Karpas-422 (cell line): ENCODE measurements at regions not wholly inside any gene's neighbourhood (a gene's known extent, or its start where the extent isn't known, plus 50 kb on each side); places are given as distances from the start of the nearest gene placed in this dataset.

ENCODE experiments used
- DNase-seq: peaks from one replicate; pipeline ENCODE4 v3.0.0-alpha.2; 2015
- H2AFZ ChIP-seq: fragments of 200-600 bp; sonication (generic); 2 replicates; pipeline ENCODE4 v1.6.1; 2014; ENCODE audit warnings: antibody characterized with exemption, low read length, mixed read lengths
- H3K27ac ChIP-seq: fragments of 200-600 bp; sonication (generic); 2 replicates; pipeline ENCODE4 v1.5.1; 2014; ENCODE audit warnings: mild to moderate bottlenecking, low read length, moderate library complexity
- H3K27me3 ChIP-seq: fragments of 200-600 bp; sonication (generic); 2 replicates; pipeline ENCODE4 v1.6.1; 2014; ENCODE audit warnings: low read length, mixed read lengths
- H3K36me3 ChIP-seq: fragments of 200-600 bp; sonication (generic); 2 replicates; pipeline ENCODE4 v1.6.1; 2014; ENCODE audit warnings: low read length, mixed read lengths; ENCODE audit not compliant: insufficient read depth
- H3K4me1 ChIP-seq: fragments of 200-600 bp; sonication (generic); 2 replicates; pipeline ENCODE4 v1.6.1; 2014; ENCODE audit warnings: mild to moderate bottlenecking, low read length, mixed read lengths
- H3K4me2 ChIP-seq: fragments of 200-600 bp; sonication (generic); 2 replicates; pipeline ENCODE4 v1.6.1; 2014; ENCODE audit warnings: low read length, low read depth, mild to moderate bottlenecking; ENCODE audit not compliant: poor library complexity, severe bottlenecking
- H3K4me3 ChIP-seq: fragments of 200-600 bp; sonication (generic); 2 replicates; pipeline ENCODE4 v1.5.1; 2014; ENCODE audit warnings: mild to moderate bottlenecking, antibody characterized with exemption, low read length, mixed read lengths
- H3K79me2 ChIP-seq: fragments of 200-600 bp; sonication (generic); 2 replicates; pipeline ENCODE4 v1.6.1; 2014; ENCODE audit warnings: mild to moderate bottlenecking, low read length, mixed read lengths
- H3K9ac ChIP-seq: fragments of 200-600 bp; sonication (generic); 2 replicates; pipeline ENCODE4 v1.6.0; 2014; ENCODE audit warnings: low read length
- H3K9me2 ChIP-seq: fragments of 200-600 bp; sonication (generic), shearing (Covaris generic); replicated peaks from 2 replicates; pipeline ENCODE4 v1.6.0; 2014; ENCODE audit warnings: mild to moderate bottlenecking, low read length, moderate library complexity; ENCODE audit not compliant: insufficient read depth
- H3K9me3 ChIP-seq: fragments of 300-700, 200-600 bp; sonication (generic); 2 replicates; pipeline ENCODE4 v1.6.1; 2014; ENCODE audit warnings: low read length, mixed read lengths
- H4K20me1 ChIP-seq: fragments of 200-600 bp; sonication (generic); 2 replicates; pipeline ENCODE4 v1.6.1; 2014; ENCODE audit warnings: mild to moderate bottlenecking, antibody characterized with exemption, low read length, low read depth; ENCODE audit not compliant: insufficient read depth

GRCh38 chr9:28583832-28584231, 1010.6 kb upstream of the C9orf72 start:
- no peaks in the 10 kb centered on the region for H3K79me2 ChIP-seq
- no peak overlapping the region for H3K27ac ChIP-seq
- H3K4me2 ChIP-seq = no peak overlapping the region
- no peak for DNase-seq
- no peaks in the 10 kb centered on the region for H3K9me2 ChIP-seq
- H4K20me1 ChIP-seq = no peaks in the 10 kb centered on the region
- H3K4me1 ChIP-seq = no peaks in the 10 kb centered on the region
- H3K27me3 ChIP-seq = no peaks in the 10 kb centered on the region
- no peaks in the 10 kb centered on the region for H3K36me3 ChIP-seq
- no peak overlapping the region for H2AFZ ChIP-seq
- no peak overlapping the region for H3K9ac ChIP-seq
- H3K4me3 ChIP-seq = no peak overlapping the region
- peaks cover 44% of the 10 kb centered on the region for H3K9me3 ChIP-seq

- H3K36me3 ChIP-seq = no peaks in the 10 kb centered on the region
- H2AFZ ChIP-seq = no peak overlapping the region
- no peaks in the 10 kb centered on the region for H4K20me1 ChIP-seq
- no peak overlapping the region for H3K4me3 ChIP-seq
- H3K79me2 ChIP-seq = no peaks in the 10 kb centered on the region
- no peak overlapping the region for H3K4me2 ChIP-seq
- H3K9ac ChIP-seq = no peak overlapping the region
- no peaks in the 10 kb centered on the region for H3K27me3 ChIP-seq
- DNase-seq = no peak
- peaks cover 44% of the 10 kb centered on the region for H3K9me3 ChIP-seq
- H3K27ac ChIP-seq = no peak overlapping the region
- no peaks in the 10 kb centered on the region for H3K4me1 ChIP-seq
- H3K9me2 ChIP-seq = no peaks in the 10 kb centered on the region
Measured at GRCh38 chr9:28584542-28584941, 1011.3 kb upstream of the C9orf72 start.

- no peaks in the 10 kb centered on the region for H3K4me1 ChIP-seq
- H3K9ac ChIP-seq = no peak overlapping the region
- H3K27me3 ChIP-seq = no peaks in the 10 kb centered on the region
- DNase-seq = no peak
- no peaks in the 10 kb centered on the region for H3K36me3 ChIP-seq
- no peaks in the 10 kb centered on the region for H3K79me2 ChIP-seq
- H4K20me1 ChIP-seq = no peaks in the 10 kb centered on the region
- H3K9me3 ChIP-seq = peaks cover 42% of the 10 kb centered on the region
- no peaks in the 10 kb centered on the region for H3K9me2 ChIP-seq
- H3K4me3 ChIP-seq = no peak overlapping the region
- no peak overlapping the region for H2AFZ ChIP-seq
- no peak overlapping the region for H3K4me2 ChIP-seq
- H3K27ac ChIP-seq = no peak overlapping the region
Measured at GRCh38 chr9:28587052-28587451, 1013.8 kb upstream of the C9orf72 start.

GRCh38 chr9:28598408-28598807, 1025.1 kb upstream of the C9orf72 start:
- no peak for DNase-seq
- Histone ChIP-seq H3K79me2 (no peaks in the 10 kb centered on the region), H2AFZ (no peak overlapping the region), H3K27ac (no peak overlapping the region), H3K4me3 (no peak overlapping the region), H3K9me2 (no peaks in the 10 kb centered on the region), H3K4me2 (no peak overlapping the region), H4K20me1 (no peaks in the 10 kb centered on the region), H3K4me1 (no peaks in the 10 kb centered on the region), H3K36me3 (no peaks in the 10 kb centered on the region), H3K27me3 (no peaks in the 10 kb centered on the region), H3K9me3 (peaks cover 31% of the 10 kb centered on the region; the same call in 1 of the 2 replicates), H3K9ac (no peak overlapping the region)

GRCh38 chr9:28600226-28600625, 1026.9 kb upstream of the C9orf72 start:
- no peaks in the 10 kb centered on the region for H4K20me1 ChIP-seq
- peaks cover 34% of the 10 kb centered on the region for H3K9me3 ChIP-seq
- no peaks in the 10 kb centered on the region for H3K27me3 ChIP-seq
- H3K4me2 ChIP-seq = no peak overlapping the region
- DNase-seq = no peak
- no peaks in the 10 kb centered on the region for H3K36me3 ChIP-seq
- no peaks in the 10 kb centered on the region for H3K9me2 ChIP-seq
- H3K4me1 ChIP-seq = no peaks in the 10 kb centered on the region
- no peak overlapping the region for H2AFZ ChIP-seq
- H3K27ac ChIP-seq = no peak overlapping the region
- no peak overlapping the region for H3K9ac ChIP-seq
- no peak overlapping the region for H3K4me3 ChIP-seq
- no peaks in the 10 kb centered on the region for H3K79me2 ChIP-seq

GRCh38 chr9:28607843-28608242, 1034.6 kb upstream of the C9orf72 start:
- no peaks in the 10 kb centered on the region for H3K27me3 ChIP-seq
- no peaks in the 10 kb centered on the region for H4K20me1 ChIP-seq
- no peaks in the 10 kb centered on the region for H3K9me2 ChIP-seq
- no peak overlapping the region for H2AFZ ChIP-seq
- peaks cover 41% of the 10 kb centered on the region for H3K9me3 ChIP-seq
- H3K9ac ChIP-seq = no peak overlapping the region
- no peak overlapping the region for H3K4me2 ChIP-seq
- no peaks in the 10 kb centered on the region for H3K4me1 ChIP-seq
- no peak overlapping the region for H3K27ac ChIP-seq
- no peak overlapping the region for H3K4me3 ChIP-seq
- DNase-seq = no peak
- H3K79me2 ChIP-seq = no peaks in the 10 kb centered on the region
- H3K36me3 ChIP-seq = no peaks in the 10 kb centered on the region

- H3K4me2 ChIP-seq = no peak overlapping the region
- no peak overlapping the region for H3K9ac ChIP-seq
- no peaks in the 10 kb centered on the region for H3K9me2 ChIP-seq
- H2AFZ ChIP-seq = no peak overlapping the region
- no peak overlapping the region for H3K4me3 ChIP-seq
- H3K27ac ChIP-seq = no peak overlapping the region
- no peaks in the 10 kb centered on the region for H4K20me1 ChIP-seq
- DNase-seq = no peak
- no peaks in the 10 kb centered on the region for H3K36me3 ChIP-seq
- no peaks in the 10 kb centered on the region for H3K79me2 ChIP-seq
- no peaks in the 10 kb centered on the region for H3K4me1 ChIP-seq
- H3K9me3 ChIP-seq = peaks cover 27% of the 10 kb centered on the region
- no peaks in the 10 kb centered on the region for H3K27me3 ChIP-seq
Measured at GRCh38 chr9:28610339-28610738, 1037.1 kb upstream of the C9orf72 start.

GRCh38 chr9:28616310-28616709, 1043.0 kb upstream of the C9orf72 start:
- Histone ChIP-seq H4K20me1 (no peaks in the 10 kb centered on the region), H3K36me3 (no peaks in the 10 kb centered on the region), H3K4me3 (no peak overlapping the region), H3K9me2 (no peaks in the 10 kb centered on the region), H3K79me2 (no peaks in the 10 kb centered on the region), H3K9me3 (peaks cover 5% of the 10 kb centered on the region; the same call in 1 of the 2 replicates), H2AFZ (no peak overlapping the region), H3K27me3 (no peaks in the 10 kb centered on the region), H3K27ac (no peak overlapping the region), H3K9ac (no peak overlapping the region), H3K4me2 (no peak overlapping the region), H3K4me1 (no peaks in the 10 kb centered on the region)
- no peak for DNase-seq

- Histone ChIP-seq H4K20me1 (no peaks in the 10 kb centered on the region), H3K4me3 (no peak overlapping the region), H3K4me1 (no peaks in the 10 kb centered on the region), H3K4me2 (no peak overlapping the region), H3K9me2 (no peaks in the 10 kb centered on the region), H3K27me3 (no peaks in the 10 kb centered on the region), H3K36me3 (no peaks in the 10 kb centered on the region), H3K27ac (no peak overlapping the region), H2AFZ (no peak overlapping the region), H3K9me3 (peaks cover 12% of the 10 kb centered on the region), H3K79me2 (no peaks in the 10 kb centered on the region), H3K9ac (no peak overlapping the region)
- no peak for DNase-seq
Measured at GRCh38 chr9:28620011-28620410, 1046.7 kb upstream of the C9orf72 start.
